ENCODE measurements at regions not wholly inside any gene's neighbourhood (a gene's known extent, or its start where the extent isn't known, plus 50 kb on each side); places are given as distances from the start of the nearest gene placed in this dataset.

DNA sequence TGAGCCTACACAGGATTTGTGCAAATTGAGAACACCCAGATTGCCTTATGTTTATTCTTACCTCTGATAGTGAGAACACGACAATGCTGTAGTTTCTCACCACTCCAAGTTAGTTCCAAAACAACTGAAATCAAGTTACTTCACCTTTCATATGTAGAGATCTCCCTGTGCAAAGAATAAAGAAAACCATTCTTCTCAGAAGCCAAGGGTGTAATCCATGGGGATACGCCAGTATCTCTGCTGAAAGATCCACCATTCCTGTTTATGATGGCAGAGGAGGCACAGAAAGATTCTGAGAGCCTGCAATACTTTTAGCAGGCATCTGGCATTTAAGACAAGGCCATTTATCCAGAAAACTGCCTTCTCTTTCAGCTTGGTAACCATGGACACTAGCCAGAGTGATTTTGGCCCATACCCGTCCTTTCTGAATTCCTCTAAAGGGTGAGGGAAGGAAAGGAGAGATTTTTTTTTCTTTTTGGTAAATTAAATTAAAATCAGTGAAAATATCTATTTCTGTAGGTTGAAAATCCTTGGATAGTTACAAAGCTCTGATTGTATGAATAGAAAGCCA lies 355.4 kb upstream of the FAR2 start:
- Histone ChIP-seq H3K27me3 (replicated peaks; ENCODE audit: insufficient read depth, low read depth, low read length, poor library complexity) (no peaks in the 10 kb centered on the region), H3K9me3 (ENCODE audit: low read depth, low read length, poor library complexity, severe bottlenecking) (no peaks in the 10 kb centered on the region), H3K4me1 (ENCODE audit: insufficient read depth, low read length, poor library complexity, severe bottlenecking) (no peaks in the 10 kb centered on the region), H3K27ac (ENCODE audit: low read depth, low read length, poor library complexity, severe bottlenecking) (no peak overlapping the region), H3K36me3 (ENCODE audit: insufficient read depth, low read length, poor library complexity, severe bottlenecking) (no peaks in the 10 kb centered on the region), H3K4me3 (ENCODE audit: low read depth, low read length, poor library complexity, severe bottlenecking) (no peak overlapping the region)
- no peak for DNase-seq (ENCODE audit: low spot score)
- TF ChIP-seq, protein P1, sequence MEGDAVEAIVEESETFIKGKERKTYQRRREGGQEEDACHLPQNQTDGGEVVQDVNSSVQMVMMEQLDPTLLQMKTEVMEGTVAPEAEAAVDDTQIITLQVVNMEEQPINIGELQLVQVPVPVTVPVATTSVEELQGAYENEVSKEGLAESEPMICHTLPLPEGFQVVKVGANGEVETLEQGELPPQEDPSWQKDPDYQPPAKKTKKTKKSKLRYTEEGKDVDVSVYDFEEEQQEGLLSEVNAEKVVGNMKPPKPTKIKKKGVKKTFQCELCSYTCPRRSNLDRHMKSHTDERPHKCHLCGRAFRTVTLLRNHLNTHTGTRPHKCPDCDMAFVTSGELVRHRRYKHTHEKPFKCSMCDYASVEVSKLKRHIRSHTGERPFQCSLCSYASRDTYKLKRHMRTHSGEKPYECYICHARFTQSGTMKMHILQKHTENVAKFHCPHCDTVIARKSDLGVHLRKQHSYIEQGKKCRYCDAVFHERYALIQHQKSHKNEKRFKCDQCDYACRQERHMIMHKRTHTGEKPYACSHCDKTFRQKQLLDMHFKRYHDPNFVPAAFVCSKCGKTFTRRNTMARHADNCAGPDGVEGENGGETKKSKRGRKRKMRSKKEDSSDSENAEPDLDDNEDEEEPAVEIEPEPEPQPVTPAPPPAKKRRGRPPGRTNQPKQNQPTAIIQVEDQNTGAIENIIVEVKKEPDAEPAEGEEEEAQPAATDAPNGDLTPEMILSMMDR (conservative IDR thresholded peaks at IDR 0.05; ENCODE audit: low read depth, low read length) = no peak
- TF ChIP-seq EZH2 (IDR thresholded peaks at IDR 0.05; ENCODE audit: borderline replicate concordance, low read depth, low read length, poor library complexity, severe bottlenecking) = no peak
- POLR2A ChIA-PET (ENCODE audit: low non-redundant PET) = no interaction called here
- no TSS peak for BruUV-seq (replicated peaks)
- CTCF ChIA-PET = no interaction called here
- intact Hi-C loops (cut with micrococcal nuclease; ENCODE audit: unreplicated experiment) = no loop called here

DNA sequence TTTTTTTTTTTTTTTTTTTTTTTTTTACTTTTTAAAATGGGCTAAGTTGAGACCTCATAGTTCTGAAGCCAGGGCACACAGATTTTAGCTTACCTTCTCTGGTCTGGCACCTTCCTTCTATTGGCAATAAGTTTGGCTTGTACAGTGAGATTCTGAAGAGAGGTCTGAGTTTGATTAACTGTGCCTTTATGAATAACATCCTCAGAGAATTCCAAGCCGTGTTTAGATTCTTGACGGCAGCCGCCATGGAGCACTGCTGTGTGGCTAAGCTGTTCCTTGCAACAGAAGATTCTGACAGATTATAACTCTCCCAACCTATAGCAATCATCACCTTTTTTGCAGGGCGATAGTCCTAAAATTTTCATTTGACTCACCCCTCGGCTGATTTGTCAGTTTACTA lies 354.9 kb upstream of the FAR2 start:
- Histone ChIP-seq H3K4me3 (ENCODE audit: low read depth, low read length, poor library complexity, severe bottlenecking) (no peak overlapping the region), H3K27me3 (replicated peaks; ENCODE audit: insufficient read depth, low read depth, low read length, poor library complexity) (no peaks in the 10 kb centered on the region), H3K9me3 (ENCODE audit: low read depth, low read length, poor library complexity, severe bottlenecking) (no peaks in the 10 kb centered on the region), H3K4me1 (ENCODE audit: insufficient read depth, low read length, poor library complexity, severe bottlenecking) (no peaks in the 10 kb centered on the region), H3K36me3 (ENCODE audit: insufficient read depth, low read length, poor library complexity, severe bottlenecking) (no peaks in the 10 kb centered on the region), H3K27ac (ENCODE audit: low read depth, low read length, poor library complexity, severe bottlenecking) (no peak overlapping the region)
- TF ChIP-seq EZH2 (IDR thresholded peaks at IDR 0.05; ENCODE audit: borderline replicate concordance, low read depth, low read length, poor library complexity, severe bottlenecking) = no peak
- TF ChIP-seq, protein P1 (conservative IDR thresholded peaks at IDR 0.05; ENCODE audit: low read depth, low read length) = no peak
- intact Hi-C loops (cut with micrococcal nuclease; ENCODE audit: unreplicated experiment) = no loop called here
- no TSS peak for BruUV-seq (replicated peaks)
- POLR2A ChIA-PET (ENCODE audit: low non-redundant PET) = no interaction called here
- no peak for DNase-seq (ENCODE audit: low spot score)
- CTCF ChIA-PET = no interaction called here

DNA sequence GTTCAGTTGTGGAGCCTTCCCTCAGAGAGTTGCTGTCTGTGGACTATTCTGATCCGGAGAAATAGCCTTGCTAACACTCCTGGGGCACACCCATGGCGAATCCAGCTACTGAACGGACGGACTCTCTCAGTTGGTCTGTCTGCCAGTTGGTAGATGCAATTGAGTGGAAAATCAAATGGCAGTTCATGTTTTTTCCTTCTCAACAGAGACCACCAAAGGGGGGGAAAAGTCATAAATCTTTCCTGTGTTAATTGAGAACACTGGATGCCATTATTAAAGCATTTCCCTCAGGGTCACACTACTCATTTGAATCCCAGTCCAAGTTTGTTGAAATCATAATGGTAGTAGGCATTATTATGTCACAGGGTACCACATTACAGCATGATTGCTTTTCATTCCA lies 354.3 kb upstream of the FAR2 start:
- intact Hi-C loops (cut with micrococcal nuclease; ENCODE audit: unreplicated experiment) = no loop called here
- CTCF ChIA-PET = no interaction called here
- BruUV-seq (replicated peaks) = no TSS peak

More for the DNA sequence above, 354.3 kb upstream of the FAR2 start:
- POLR2A ChIA-PET (ENCODE audit: low non-redundant PET) = no interaction called here
- no peaks in the 10 kb centered on the region for H3K36me3 ChIP-seq (ENCODE audit: insufficient read depth, low read length, poor library complexity, severe bottlenecking)
- H3K27ac ChIP-seq (ENCODE audit: low read depth, low read length, poor library complexity, severe bottlenecking) = no peak overlapping the region
- H3K9me3 ChIP-seq (ENCODE audit: low read depth, low read length, poor library complexity, severe bottlenecking) = no peaks in the 10 kb centered on the region
- no peak for TF ChIP-seq EZH2 (IDR thresholded peaks at IDR 0.05; ENCODE audit: borderline replicate concordance, low read depth, low read length, poor library complexity, severe bottlenecking)
- TF ChIP-seq, protein P1 (conservative IDR thresholded peaks at IDR 0.05; ENCODE audit: low read depth, low read length) = no peak
- no peak for DNase-seq (ENCODE audit: low spot score)
- H3K4me3 ChIP-seq (ENCODE audit: low read depth, low read length, poor library complexity, severe bottlenecking) = no peak overlapping the region
- no peaks in the 10 kb centered on the region for H3K4me1 ChIP-seq (ENCODE audit: insufficient read depth, low read length, poor library complexity, severe bottlenecking)
- H3K27me3 ChIP-seq (replicated peaks; ENCODE audit: insufficient read depth, low read depth, low read length, poor library complexity) = no peaks in the 10 kb centered on the region
